IMR-90 (cell line): ENCODE measurements at regions not wholly inside any gene's neighbourhood (a gene's known extent, or its start where the extent isn't known, plus 50 kb on each side); places are given as distances from the start of the nearest gene placed in this dataset.

Experiments used
- ATAC-seq: fragments of 200-7000 bp; cut with Tn5 transposase; 2 replicates; pipeline ENCODE4 v1.9.1; 2020; ENCODE audit warnings: low read depth, mild to moderate bottlenecking, moderate library complexity
- BruUV-seq: library from RNA; stranded (reverse); fragments of 400-500 nt; replicated peaks from 2 replicates; lab custom pipeline; 2021; lab: Mats Ljungman, UMichigan
- CTCF ChIA-PET: fragments of 300-600 bp; formaldehyde crosslinking; extraction: SDS; loops from one replicate; lab custom pipeline; 2021; ENCODE audit warnings: antibody characterized with exemption; lab: Yijun Ruan, JAX
- POLR2A ChIA-PET: fragments of 300-600 bp; sonication (Branson Sonifier 250); formaldehyde crosslinking; loops from one replicate; lab custom pipeline; 2022; ENCODE audit warnings: antibody characterized with exemption; ENCODE audit not compliant: unreplicated experiment; lab: Charles Lee
- DNase-seq: peaks from one replicate; pipeline ENCODE4 v3.0.0; 2013
- H2AFZ ChIP-seq: replicated peaks from 2 replicates; pipeline ENCODE3; 2013; ENCODE audit warnings: low read length, mild to moderate bottlenecking; ENCODE audit not compliant: poor library complexity
- H2AK5ac ChIP-seq: 2 replicates; pipeline ENCODE4 v1.6.1; 2013; ENCODE audit warnings: low read depth, low read length, inconsistent platforms
- H2AK9ac ChIP-seq: replicated peaks from 2 replicates; pipeline ENCODE3; 2013; ENCODE audit warnings: mild to moderate bottlenecking, low read depth, low read length, moderate library complexity; ENCODE audit not compliant: poor library complexity
- H2BK120ac ChIP-seq: 2 replicates; pipeline ENCODE4 v1.6.1; 2013; ENCODE audit warnings: low read depth, low read length, inconsistent platforms
- H2BK15ac ChIP-seq: 3 replicates; pipeline ENCODE4 v1.6.1; 2013; ENCODE audit warnings: low read depth, low read length, inconsistent platforms
- H2BK20ac ChIP-seq: 2 replicates; pipeline ENCODE4 v1.6.1; 2013; ENCODE audit warnings: low read depth, mild to moderate bottlenecking, inconsistent platforms, low read length, moderate library complexity
- H2BK5ac ChIP-seq: 2 replicates; pipeline ENCODE4 v1.6.1; 2013; ENCODE audit warnings: mild to moderate bottlenecking, low read depth, low read length, inconsistent platforms; ENCODE audit not compliant: poor library complexity, severe bottlenecking
- H3K14ac ChIP-seq: replicated peaks from 2 replicates; pipeline ENCODE4 v1.6.1; 2013; ENCODE audit warnings: low read depth, low read length, inconsistent platforms
- H3K18ac ChIP-seq: 2 replicates; pipeline ENCODE4 v1.6.1; 2013; ENCODE audit warnings: low read depth, low read length, control low read depth
- H3K23ac ChIP-seq: 2 replicates; pipeline ENCODE4 v1.6.1; 2013; ENCODE audit warnings: low read depth, low read length, inconsistent platforms
- H3K27ac ChIP-seq: 2 replicates; pipeline ENCODE4 v1.5.1; 2013; ENCODE audit warnings: mild to moderate bottlenecking, control low read depth, low read length; ENCODE audit not compliant: insufficient read depth
- H3K27me3 ChIP-seq: 2 replicates; pipeline ENCODE4 v1.6.1; 2013; ENCODE audit warnings: low read length; ENCODE audit not compliant: control insufficient read depth, insufficient read depth
- H3K36me3 ChIP-seq: 2 replicates; pipeline ENCODE4 v1.6.1; 2013; ENCODE audit warnings: low read length, mixed read lengths; ENCODE audit not compliant: control insufficient read depth, insufficient read depth
- H3K4ac ChIP-seq: 2 replicates; pipeline ENCODE4 v1.6.1; 2013; ENCODE audit warnings: low read depth, low read length, inconsistent platforms
- H3K4me1 ChIP-seq: 2 replicates; pipeline ENCODE4 v1.6.1; 2013; ENCODE audit warnings: low read length, mixed read lengths; ENCODE audit not compliant: control insufficient read depth, insufficient read depth
- H3K4me2 ChIP-seq: 2 replicates; pipeline ENCODE4 v1.6.1; 2013; ENCODE audit warnings: low read depth, mild to moderate bottlenecking, control low read depth, low read length, moderate library complexity
- H3K4me3 ChIP-seq: 2 replicates; pipeline ENCODE4 v1.5.1; 2013; ENCODE audit warnings: low read depth, mild to moderate bottlenecking, control low read depth, low read length, moderate library complexity; ENCODE audit not compliant: insufficient read depth
- H3K56ac ChIP-seq: 2 replicates; pipeline ENCODE4 v1.6.1; 2013; ENCODE audit warnings: low read length, inconsistent platforms; ENCODE audit not compliant: insufficient read depth; ENCODE audit errors: extremely low read depth
- H3K79me1 ChIP-seq, 2 experiments: 2 replicates each; pipeline ENCODE4 v1.6.1; 2013; ENCODE audit warnings: low read length in 2 of 2, inconsistent platforms in 1 of 2, low read depth in 1 of 2
- H3K9ac ChIP-seq: 2 replicates; pipeline ENCODE4 v1.6.1; 2013; ENCODE audit warnings: low read depth, low read length, control low read depth
- H3K9me1 ChIP-seq: 2 replicates; pipeline ENCODE4 v1.6.1; 2013; ENCODE audit warnings: low read length, inconsistent platforms; ENCODE audit not compliant: insufficient read depth
- H3K9me3 ChIP-seq: 2 replicates; pipeline ENCODE4 v1.6.1; 2013; ENCODE audit warnings: low read length; ENCODE audit not compliant: control insufficient read depth, insufficient read depth
- H4K20me1 ChIP-seq: 2 replicates; pipeline ENCODE4 v1.6.1; 2013; ENCODE audit warnings: low read length, inconsistent platforms; ENCODE audit not compliant: insufficient read depth
- H4K5ac ChIP-seq: 2 replicates; pipeline ENCODE4 v1.6.1; 2013; ENCODE audit warnings: mild to moderate bottlenecking, low read depth, low read length, control low read depth
- H4K8ac ChIP-seq, 2 experiments: 2 replicates each; pipeline ENCODE4 v1.6.1; 2013; ENCODE audit warnings: low read depth in 2 of 2, low read length in 2 of 2, control low read depth in 1 of 2, inconsistent platforms in 1 of 2
- H4K91ac ChIP-seq: 2 replicates; pipeline ENCODE4 v1.6.1; 2013; ENCODE audit warnings: low read depth, low read length, inconsistent platforms; ENCODE audit not compliant: insufficient read depth
- BHLHE40 ChIP-seq: fragments of 150-350 bp; IDR thresholded peaks from 2 replicates; pipeline ENCODE4 v1.6.1; 2016; ENCODE audit warnings: mild to moderate bottlenecking, low read depth, low read length
- CEBPB ChIP-seq: IDR thresholded peaks from 2 replicates; pipeline ENCODE4 v1.6.1; 2012; ENCODE audit warnings: low read depth, low read length, improper control_type of control experiment
- CHD1 ChIP-seq: IDR thresholded peaks from 2 replicates; pipeline ENCODE4 v1.6.1; 2012; ENCODE audit warnings: low read depth, low read length, improper control_type of control experiment
- FOS ChIP-seq: fragments of 150-350 bp; IDR thresholded peaks from 2 replicates; pipeline ENCODE4 v1.6.1; 2016; ENCODE audit warnings: low read depth, low read length
- MXI1 ChIP-seq: IDR thresholded peaks from 2 replicates; pipeline ENCODE4 v1.6.1; 2012; ENCODE audit warnings: low read depth, mild to moderate bottlenecking, low read length, moderate library complexity, borderline replicate concordance
- POLR2A ChIP-seq: IDR thresholded peaks from 2 replicates; pipeline ENCODE4 v1.6.1; 2012; ENCODE audit warnings: mild to moderate bottlenecking, low read depth, low read length
- RAD21 ChIP-seq: IDR thresholded peaks from 2 replicates; pipeline ENCODE4 v1.6.1; 2012; ENCODE audit warnings: low read length, improper control_type of control experiment
- RFX5 ChIP-seq: IDR thresholded peaks from 2 replicates; pipeline ENCODE4 v1.8.0; 2012; ENCODE audit warnings: low read depth, mild to moderate bottlenecking, low read length, moderate library complexity
- SMC3 ChIP-seq: fragments of 150-350 bp; IDR thresholded peaks from 2 replicates; pipeline ENCODE4 v1.6.1; 2016; ENCODE audit warnings: low read depth, mild to moderate bottlenecking, antibody characterized with exemption, low read length, moderate library complexity
- WGBS, 2 experiments: methylation state at CpG; one replicate each; pipeline versions ENCODE4 v1.1.5 to v1.1.7; 2013; ENCODE audit warnings: missing lambda C conversion rate in 2 of 2; ENCODE audit not compliant: insufficient read length in 1 of 2; ENCODE audit errors: extremely low coverage in 2 of 2; 5-methylcytosine and 5-hydroxymethylcytosine counted together
- dilution Hi-C: fragments of 300-500 bp; cut with HindIII; formaldehyde crosslinking; loops from one replicate; pipeline ENCODE4 v1.14.3; 2018; ENCODE audit warnings: low sequenced_read_pairs; ENCODE audit not compliant: unreplicated experiment
- in situ Hi-C: fragments of 300-500 bp; cut with MboI; formaldehyde crosslinking; loops from 3 replicates; pipeline ENCODE4 v1.14.3; 2019; ENCODE audit warnings: low sequenced_read_pairs, inconsistent platforms, mixed read lengths
- intact Hi-C: fragments of 100-400 bp; cut with micrococcal nuclease; formaldehyde crosslinking; loops from 2 replicates; pipeline ENCODE4 v1.10.0; 2022
- TF ChIP-seq, protein P1 (sequence below): fragments of 150-350 bp; IDR thresholded peaks from 2 replicates; pipeline ENCODE4 v1.6.1; 2017; ENCODE audit warnings: mild to moderate bottlenecking, antibody characterized with exemption, low read length, low read depth
- TF ChIP-seq, protein P2 (sequence below): fragments of 150-350 bp; IDR thresholded peaks from 2 replicates; pipeline ENCODE4 v1.6.1; 2016; ENCODE audit warnings: low read depth, mild to moderate bottlenecking, low read length, moderate library complexity, borderline replicate concordance

DNA sequence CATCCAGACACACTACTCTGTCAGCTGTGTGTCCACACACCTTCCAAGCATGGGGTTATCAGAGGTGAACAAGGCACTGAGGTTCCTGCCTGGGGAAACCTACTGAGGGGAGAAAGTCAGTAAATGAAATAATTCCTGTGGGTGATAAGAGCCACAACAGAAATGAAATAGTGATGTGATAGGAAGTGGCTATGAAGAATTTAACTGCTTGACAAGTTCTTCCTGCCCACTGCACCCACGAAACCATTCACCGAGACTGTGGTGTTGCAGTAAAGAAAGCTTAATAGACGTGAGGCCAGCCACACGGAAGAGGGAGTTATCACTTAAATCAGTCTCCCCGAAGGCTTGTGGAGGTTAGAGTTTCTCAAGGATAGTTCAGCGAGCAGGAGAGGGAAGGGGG is 353.1 kb downstream of the UQCRFS1 start:
- H3K23ac ChIP-seq = no peak overlapping the region
- no peak overlapping the region for H3K4ac ChIP-seq
- BruUV-seq = no TSS peak
- ChIA-PET CTCF (interaction anchor here (0.9 kb wide), 1 partner anchor 18 kb away, joined by 3 read pairs; no protein-coding TSS in a partner anchor), POLR2A (no interaction called here)
- H3K56ac ChIP-seq = no peak overlapping the region
- WGBS, 2 experiments = no CpG with 5 or more reads among the region's 6 CpGs
- no peak overlapping the region for H2AFZ ChIP-seq
- peaks cover 3% of the 10 kb centered on the region; the same call in 1 of the 2 replicates for H3K9me3 ChIP-seq
- no peak overlapping the region for H3K4me2 ChIP-seq
- H3K79me1 ChIP-seq = no peaks in the 10 kb centered on the region
- in situ Hi-C loops = no loop called here
- no peak overlapping the region for H4K91ac ChIP-seq
- no peak overlapping the region for H4K8ac ChIP-seq
- no peak for DNase-seq
- no peak overlapping the region for H2BK15ac ChIP-seq
- H3K27ac ChIP-seq = no peak overlapping the region
- H3K9me1 ChIP-seq = no peaks in the 10 kb centered on the region
- no peak overlapping the region for H2AK9ac ChIP-seq
- TF ChIP-seq FOS (no peak), CHD1 (no peak), BHLHE40 (no peak), RFX5 (no peak), MXI1 (no peak), CEBPB (no peak), SMC3 (no peak), POLR2A (no peak), RAD21 (no peak)
- TF ChIP-seq, protein P1, sequence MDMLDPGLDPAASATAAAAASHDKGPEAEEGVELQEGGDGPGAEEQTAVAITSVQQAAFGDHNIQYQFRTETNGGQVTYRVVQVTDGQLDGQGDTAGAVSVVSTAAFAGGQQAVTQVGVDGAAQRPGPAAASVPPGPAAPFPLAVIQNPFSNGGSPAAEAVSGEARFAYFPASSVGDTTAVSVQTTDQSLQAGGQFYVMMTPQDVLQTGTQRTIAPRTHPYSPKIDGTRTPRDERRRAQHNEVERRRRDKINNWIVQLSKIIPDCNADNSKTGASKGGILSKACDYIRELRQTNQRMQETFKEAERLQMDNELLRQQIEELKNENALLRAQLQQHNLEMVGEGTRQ = no peak
- TF ChIP-seq, protein P2, sequence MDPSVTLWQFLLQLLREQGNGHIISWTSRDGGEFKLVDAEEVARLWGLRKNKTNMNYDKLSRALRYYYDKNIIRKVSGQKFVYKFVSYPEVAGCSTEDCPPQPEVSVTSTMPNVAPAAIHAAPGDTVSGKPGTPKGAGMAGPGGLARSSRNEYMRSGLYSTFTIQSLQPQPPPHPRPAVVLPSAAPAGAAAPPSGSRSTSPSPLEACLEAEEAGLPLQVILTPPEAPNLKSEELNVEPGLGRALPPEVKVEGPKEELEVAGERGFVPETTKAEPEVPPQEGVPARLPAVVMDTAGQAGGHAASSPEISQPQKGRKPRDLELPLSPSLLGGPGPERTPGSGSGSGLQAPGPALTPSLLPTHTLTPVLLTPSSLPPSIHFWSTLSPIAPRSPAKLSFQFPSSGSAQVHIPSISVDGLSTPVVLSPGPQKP = no peak
- H4K5ac ChIP-seq = no peak overlapping the region
- no peaks in the 10 kb centered on the region for H3K4me1 ChIP-seq
- dilution Hi-C loops = no loop called here
- no peak overlapping the region for H3K14ac ChIP-seq
- ATAC-seq = no peak
- no peak overlapping the region for H3K18ac ChIP-seq
- no peak overlapping the region for H2BK20ac ChIP-seq
- no peak overlapping the region for H2BK120ac ChIP-seq
- H3K9ac ChIP-seq = no peak overlapping the region
- no peak overlapping the region for H2AK5ac ChIP-seq
- intact Hi-C loops = no loop called here
- no peaks in the 10 kb centered on the region for H3K36me3 ChIP-seq
- no peaks in the 10 kb centered on the region for H3K27me3 ChIP-seq
- H4K20me1 ChIP-seq = no peaks in the 10 kb centered on the region
- no peak overlapping the region for H3K4me3 ChIP-seq
- H2BK5ac ChIP-seq = no peak overlapping the region
